Naive thymus-derived CD4-positive, alpha-beta T cell (primary cell): ENCODE measurements at regions not wholly inside any gene's neighbourhood (a gene's known extent, or its start where the extent isn't known, plus 50 kb on each side); places are given as distances from the start of the nearest gene placed in this dataset.
"Not testable (repeated sequence)": the region's sequence is repeated elsewhere in the genome, so short reads cannot be mapped to it uniquely, and the experiment has no call there.

Experiments used
- ATAC-seq: fragments of 150-1000 bp; cut with Tn5 transposase; 2 replicates; pipeline ENCODE4 v1.10.0; 2021; ENCODE audit warnings: mild to moderate bottlenecking, moderate library complexity
- CTCF ChIA-PET: fragments of 350-600 bp; sonication (Branson Sonifier 250); formaldehyde crosslinking; loops from one replicate; lab custom pipeline; 2021; ENCODE audit warnings: antibody characterized with exemption; lab: Charles Lee
- POLR2A ChIA-PET: fragments of 350-600 bp; sonication (Branson Sonifier 250); formaldehyde crosslinking; loops from one replicate; lab custom pipeline; 2021; ENCODE audit warnings: antibody characterized with exemption, inconsistent platforms; lab: Charles Lee
- DNase-seq, 9 donors: peaks; one replicate each; pipeline versions ENCODE4 v3.0.0 to v3.0.0-alpha.2; 2020 to 2022; ENCODE audit warnings: mixed read lengths in 1 of 9
- H3K27ac ChIP-seq: one replicate; pipeline ENCODE4 v1.7.0; 2013; ENCODE audit warnings: mild to moderate bottlenecking, low read depth, low read length, moderate library complexity
- H3K27me3 ChIP-seq, 2 donors: one replicate each; pipeline ENCODE4 v1.7.0; 2013; ENCODE audit warnings: low read length in 2 of 2, mild to moderate bottlenecking in 2 of 2, moderate library complexity in 2 of 2; ENCODE audit not compliant: control insufficient read depth in 2 of 2, insufficient read depth in 2 of 2
- H3K36me3 ChIP-seq, 3 experiments: 1 replicate in 2 of 3; 2 replicates in 1 of 3; pipeline ENCODE4 v1.7.0; 2013; ENCODE audit warnings: low read length in 3 of 3, mild to moderate bottlenecking in 3 of 3, moderate library complexity in 1 of 3; ENCODE audit not compliant: insufficient read depth in 3 of 3, control insufficient read depth in 2 of 3
- H3K4me1 ChIP-seq, 2 donors: one replicate each; pipeline ENCODE4 v1.7.0; 2013; ENCODE audit warnings: low read length in 2 of 2, mild to moderate bottlenecking in 2 of 2, moderate library complexity in 1 of 2; ENCODE audit not compliant: control insufficient read depth in 2 of 2, insufficient read depth in 2 of 2
- H3K4me3 ChIP-seq: 2 replicates; pipeline ENCODE4 v1.7.0; 2013; ENCODE audit warnings: mild to moderate bottlenecking, low read length
- H3K9me3 ChIP-seq, 3 experiments: 1 replicate in 2 of 3; 2 replicates in 1 of 3; pipeline ENCODE4 v1.7.0; 2013; ENCODE audit warnings: low read length in 3 of 3; ENCODE audit not compliant: control insufficient read depth in 2 of 3
- H3K27ac Mint-ChIP-seq, 9 donors: one replicate each; pipeline ENCODE4 v1.8.0; 2020 to 2022; ENCODE audit warnings: mixed read lengths in 9 of 9, mild to moderate bottlenecking in 8 of 9, moderate library complexity in 5 of 9, inconsistent platforms in 2 of 9
- H3K27me3 Mint-ChIP-seq, 5 donors: one replicate each; pipeline ENCODE4 v1.8.0; 2021 to 2022; ENCODE audit warnings: mixed read lengths in 5 of 5, mild to moderate bottlenecking in 1 of 5
- H3K36me3 Mint-ChIP-seq, 5 donors: one replicate each; pipeline ENCODE4 v1.8.0; 2020 to 2022; ENCODE audit warnings: mixed read lengths in 5 of 5, mild to moderate bottlenecking in 3 of 5, inconsistent platforms in 1 of 5
- H3K4me1 Mint-ChIP-seq, 7 donors: one replicate each; pipeline ENCODE4 v1.8.0; 2020 to 2022; ENCODE audit warnings: mixed read lengths in 7 of 7, mild to moderate bottlenecking in 3 of 7, inconsistent platforms in 1 of 7
- H3K4me3 Mint-ChIP-seq, 10 donors: one replicate each; pipeline ENCODE4 v1.8.0; 2020 to 2022; ENCODE audit warnings: mild to moderate bottlenecking in 10 of 10, mixed read lengths in 10 of 10, moderate library complexity in 6 of 10, inconsistent platforms in 2 of 10
- H3K9me3 Mint-ChIP-seq, 11 donors: one replicate each; pipeline ENCODE4 v1.8.0; 2020 to 2022; ENCODE audit warnings: mixed read lengths in 11 of 11, mild to moderate bottlenecking in 4 of 11, inconsistent platforms in 1 of 11, moderate library complexity in 1 of 11
- intact Hi-C, 2 donors: fragments of 100-400 bp; cut with micrococcal nuclease; formaldehyde crosslinking; loops; one replicate each; pipeline ENCODE4 v1.15.1; 2023

GRCh38 chr20:48327848-48328247 lies 500.0 kb downstream of the PREX1 start:
- ATAC-seq, CTCF ChIA-PET, H3K27me3 ChIP-seq, intact Hi-C loops, POLR2A ChIA-PET, H3K9me3 ChIP-seq, H3K4me3 ChIP-seq, H3K4me1 Mint-ChIP-seq, DNase-seq, H3K9me3 Mint-ChIP-seq, H3K4me3 Mint-ChIP-seq, H3K4me1 ChIP-seq, H3K27ac Mint-ChIP-seq, H3K36me3 ChIP-seq, H3K27ac ChIP-seq, H3K36me3 Mint-ChIP-seq: not testable (repeated sequence)
- peaks cover 9 to 44% (median 21%) of the 10 kb centered on the region in 5 donors for H3K27me3 Mint-ChIP-seq

DNA sequence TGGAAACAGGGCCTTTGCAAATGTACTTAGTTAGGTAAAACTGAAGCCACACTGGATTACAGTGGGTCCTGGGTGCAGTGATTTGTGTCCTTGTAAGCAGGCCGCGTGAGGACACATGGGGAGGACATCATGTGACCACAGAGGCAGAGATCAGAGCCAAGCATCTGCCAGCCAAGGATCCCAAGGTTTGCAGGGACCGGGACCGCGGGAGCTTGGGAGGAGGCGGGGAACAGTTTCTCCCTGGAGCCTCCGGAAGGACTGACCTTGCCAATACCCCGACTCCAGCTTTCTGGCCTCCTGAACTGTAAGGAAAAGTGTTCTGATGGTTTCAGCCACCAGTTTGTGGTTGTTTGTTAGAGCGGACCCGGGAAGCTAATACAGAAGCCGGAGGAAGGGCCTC lies 500.9 kb downstream of the PREX1 start:
- ChIA-PET POLR2A (no interaction called here), CTCF (no interaction called here)
- DNase-seq (no peak), ATAC-seq (no peak)
- Mint-ChIP-seq H3K4me1 (no peaks in the 10 kb centered on the region), H3K9me3 (no peaks in the 10 kb centered on the region), H3K36me3 (no peaks in the 10 kb centered on the region), H3K4me3 (no peak overlapping the region), H3K27ac (no peak overlapping the region), H3K27me3 (peaks cover 10 to 44% (median 23%) of the 10 kb centered on the region in 5 donors)
- intact Hi-C loops = no loop called here
- Histone ChIP-seq H3K9me3 (no peaks in the 10 kb centered on the region), H3K27ac (no peak overlapping the region), H3K4me1 (no peaks in the 10 kb centered on the region), H3K36me3 (no peaks in the 10 kb centered on the region), H3K27me3 (no peaks in the 10 kb centered on the region), H3K4me3 (no peak overlapping the region)

- H3K27me3 Mint-ChIP-seq = peaks cover 7 to 41% (median 18%) of the 10 kb centered on the region in 5 donors
- CTCF ChIA-PET = no interaction called here
- intact Hi-C loops = no loop called here
Measured at GRCh38 chr20:48326434-48326691, 501.4 kb downstream of the PREX1 start.

DNA sequence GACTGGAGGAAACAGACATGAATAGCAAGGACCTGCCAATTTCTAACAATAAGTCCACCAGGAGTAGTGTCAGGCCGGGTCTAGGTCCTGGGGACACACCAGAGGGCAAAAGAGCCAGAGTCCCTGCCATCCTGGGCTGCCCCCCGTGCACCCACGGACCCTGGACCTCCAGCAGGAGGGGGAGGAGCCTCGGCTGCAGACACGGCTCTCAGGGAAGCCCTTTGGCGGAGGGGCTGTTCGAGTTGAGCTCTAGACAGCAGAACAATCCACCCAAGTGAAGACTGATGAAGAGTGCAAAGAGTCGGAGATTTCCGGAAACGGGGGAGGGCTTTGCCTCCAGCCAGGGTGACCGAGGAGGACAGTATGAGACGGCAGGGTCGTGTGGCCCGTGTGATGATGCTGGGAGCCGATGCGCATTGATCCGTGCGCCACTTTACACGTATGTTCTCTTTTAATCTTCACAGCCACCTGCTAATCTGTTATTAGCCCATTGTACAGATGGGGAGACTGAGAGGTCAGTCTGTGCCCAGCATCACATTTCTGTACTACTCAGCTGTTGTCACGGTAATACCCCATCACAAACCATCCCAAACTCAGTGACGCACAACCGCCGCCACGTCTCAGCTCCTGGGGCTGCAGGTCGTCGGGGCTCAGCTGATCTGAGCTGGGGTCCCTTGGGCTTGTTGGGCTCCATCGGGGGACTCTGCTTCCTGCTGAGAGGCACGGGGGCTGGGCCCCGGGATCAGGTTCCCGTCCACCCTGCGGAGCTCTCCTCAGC lies 502.0 kb downstream of the PREX1 start:
- no peaks in the 10 kb centered on the region for H3K9me3 Mint-ChIP-seq
- H3K36me3 ChIP-seq = no peaks in the 10 kb centered on the region
- no peaks in the 10 kb centered on the region for H3K4me1 Mint-ChIP-seq
- ChIA-PET POLR2A (no interaction called here), CTCF (no interaction called here)
- ATAC-seq (no peak), DNase-seq (no peak)
- H3K4me1 ChIP-seq = no peaks in the 10 kb centered on the region
- peaks cover 6 to 39% (median 18%) of the 10 kb centered on the region in 5 donors for H3K27me3 Mint-ChIP-seq
- H3K27me3 ChIP-seq = no peaks in the 10 kb centered on the region
- no peaks in the 10 kb centered on the region for H3K9me3 ChIP-seq
- no peak overlapping the region for H3K4me3 ChIP-seq
- peak overlapping the region in 1 of 9 donors; percentile 59 for H3K27ac Mint-ChIP-seq
- H3K27ac ChIP-seq = no peak overlapping the region
- H3K36me3 Mint-ChIP-seq = no peaks in the 10 kb centered on the region
- no peak overlapping the region for H3K4me3 Mint-ChIP-seq
- intact Hi-C loops = no loop called here

More at GRCh38 chr20:48326434-48326691, 501.4 kb downstream of the PREX1 start:
- Mint-ChIP-seq H3K9me3 (no peaks in the 10 kb centered on the region), H3K36me3 (no peaks in the 10 kb centered on the region), H3K4me1 (no peaks in the 10 kb centered on the region), H3K27ac (no peak overlapping the region), H3K4me3 (no peak overlapping the region)
- Histone ChIP-seq H3K27me3 (no peaks in the 10 kb centered on the region), H3K36me3 (no peaks in the 10 kb centered on the region), H3K4me1 (no peaks in the 10 kb centered on the region), H3K27ac (no peak overlapping the region), H3K4me3 (no peak overlapping the region), H3K9me3 (no peaks in the 10 kb centered on the region)
- DNase-seq (no peak), ATAC-seq (no peak)
- POLR2A ChIA-PET = no interaction called here

GRCh38 chr20:48324744-48325143 lies 503.1 kb downstream of the PREX1 start:
- ChIA-PET CTCF (no interaction called here), POLR2A (no interaction called here)
- no peak overlapping the region for H3K27ac ChIP-seq
- intact Hi-C loops = no loop called here
- no peaks in the 10 kb centered on the region for H3K27me3 ChIP-seq
- Mint-ChIP-seq H3K27me3 (peaks cover 5 to 45% (median 23%) of the 10 kb centered on the region in 5 donors), H3K36me3 (no peaks in the 10 kb centered on the region), H3K4me3 (no peak overlapping the region), H3K9me3 (no peaks in the 10 kb centered on the region), H3K4me1 (no peaks in the 10 kb centered on the region), H3K27ac (no peak overlapping the region)
- DNase-seq (no peak), ATAC-seq (no peak)
- H3K4me1 ChIP-seq = no peaks in the 10 kb centered on the region
- H3K4me3 ChIP-seq = no peak overlapping the region
- no peaks in the 10 kb centered on the region for H3K36me3 ChIP-seq
- no peaks in the 10 kb centered on the region for H3K9me3 ChIP-seq

GRCh38 chr20:48321271-48321670 lies 506.5 kb downstream of the PREX1 start:
- POLR2A ChIA-PET = no interaction called here
- H3K36me3 ChIP-seq = no peaks in the 10 kb centered on the region
- peaks cover 2 to 32% (median 27%) of the 10 kb centered on the region in 5 donors for H3K27me3 Mint-ChIP-seq
- no peaks in the 10 kb centered on the region for H3K27me3 ChIP-seq
- no peak overlapping the region for H3K4me3 Mint-ChIP-seq
- intact Hi-C loops = no loop called here
- H3K27ac Mint-ChIP-seq = no peak overlapping the region
- H3K4me1 Mint-ChIP-seq = no peaks in the 10 kb centered on the region
- no peak for ATAC-seq
- CTCF ChIA-PET = no interaction called here
- H3K4me1 ChIP-seq = no peaks in the 10 kb centered on the region
- no peaks in the 10 kb centered on the region for H3K9me3 ChIP-seq
- no peak overlapping the region for H3K4me3 ChIP-seq
- no peaks in the 10 kb centered on the region for H3K9me3 Mint-ChIP-seq
- no peak overlapping the region for H3K27ac ChIP-seq
- no peak for DNase-seq
- no peaks in the 10 kb centered on the region for H3K36me3 Mint-ChIP-seq

- ChIA-PET POLR2A (no interaction called here), CTCF (no interaction called here)
- peaks cover 2 to 26% (median 24%) of the 10 kb centered on the region in 5 donors for H3K27me3 Mint-ChIP-seq
- H3K4me3 Mint-ChIP-seq = no peak overlapping the region
- H3K4me1 ChIP-seq = no peaks in the 10 kb centered on the region
- no peaks in the 10 kb centered on the region for H3K27me3 ChIP-seq
- no peaks in the 10 kb centered on the region for H3K4me1 Mint-ChIP-seq
- no peak overlapping the region for H3K27ac ChIP-seq
- ATAC-seq (no peak), DNase-seq (no peak)
- no peak overlapping the region for H3K27ac Mint-ChIP-seq
- no peaks in the 10 kb centered on the region for H3K9me3 Mint-ChIP-seq
- H3K4me3 ChIP-seq = no peak overlapping the region
- H3K36me3 Mint-ChIP-seq = no peaks in the 10 kb centered on the region
- H3K9me3 ChIP-seq = no peaks in the 10 kb centered on the region
- intact Hi-C loops = no loop called here
- H3K36me3 ChIP-seq = no peaks in the 10 kb centered on the region
Measured at GRCh38 chr20:48319943-48320584, 507.7 kb downstream of the PREX1 start.
